ENCODE measurements at regions not wholly inside any gene's neighbourhood (a gene's known extent, or its start where the extent isn't known, plus 50 kb on each side); places are given as distances from the start of the nearest gene placed in this dataset.
A peak's percentile ranks its signal among the peaks of the same experiment; 100 is the strongest.
"Not testable (repeated sequence)": the region's sequence is repeated elsewhere in the genome, so short reads cannot be mapped to it uniquely, and the experiment has no call there.

DNA sequence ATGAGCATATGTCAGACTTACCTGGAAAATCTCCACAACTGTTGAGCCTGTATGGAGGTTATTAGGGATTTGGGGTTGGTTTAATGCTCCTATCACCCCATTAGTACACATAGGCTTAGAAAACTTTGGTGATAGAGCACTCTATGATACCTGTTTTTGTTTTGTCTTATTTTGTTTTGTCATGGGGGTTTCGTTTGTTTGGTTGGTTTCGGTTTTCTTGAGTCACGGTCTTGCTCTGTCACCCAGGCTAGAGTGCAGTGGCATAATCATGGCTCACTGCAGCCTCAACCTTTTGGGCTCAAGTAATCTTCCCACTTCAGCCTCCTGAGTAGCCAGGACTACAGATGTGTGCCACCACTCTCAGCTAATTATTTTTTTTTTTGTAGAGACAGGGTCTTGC is 70.0 kb downstream of the MZT1 start:
- in situ Hi-C loops (cut with HindIII; ENCODE audit: low sequenced_read_pairs), result no loop called here
- no peak for DNase-seq (ENCODE audit: low spot score)

DNA sequence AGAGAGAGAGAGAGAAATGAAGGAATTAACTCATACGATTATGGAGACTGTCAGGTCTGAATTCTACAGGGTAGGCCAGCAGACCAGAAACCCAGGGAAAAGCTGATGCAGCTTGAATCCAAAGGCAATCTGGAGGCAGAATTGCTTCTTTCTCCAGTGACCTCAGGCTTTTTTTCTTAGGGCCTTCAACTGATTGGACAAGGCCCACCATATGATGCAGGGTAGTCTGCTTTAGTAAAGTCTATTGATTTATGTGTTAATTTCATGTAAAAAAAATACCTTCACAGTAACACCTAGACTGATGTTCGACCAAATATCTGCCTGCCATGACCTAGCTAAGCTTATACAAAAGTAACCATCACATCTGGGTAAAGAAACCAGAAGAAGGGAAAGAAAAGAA is 71.1 kb downstream of the MZT1 start:
- in situ Hi-C loops (cut with HindIII; ENCODE audit: low sequenced_read_pairs), result no loop called here
- DNase-seq (ENCODE audit: low spot score), result no peak

DNA sequence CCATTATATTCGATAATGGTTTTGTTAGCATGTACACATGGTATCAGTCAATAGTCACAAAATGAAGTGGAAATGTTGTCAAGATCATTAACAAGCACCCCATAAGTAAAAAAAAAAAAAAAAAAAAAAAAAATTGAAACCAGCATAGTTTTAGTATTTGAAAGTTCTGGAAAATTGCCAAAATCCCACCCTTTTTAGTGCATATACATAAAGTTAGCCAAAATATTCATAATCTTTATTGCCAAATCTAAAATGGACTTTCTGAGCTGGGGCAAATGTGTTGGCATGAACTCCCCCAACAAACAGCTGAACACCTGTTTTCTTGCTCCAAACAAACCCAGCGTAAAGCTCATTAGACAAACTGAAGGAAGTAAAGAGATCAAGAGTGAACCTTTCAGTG is 73.9 kb downstream of the MZT1 start:
- DNase-seq (ENCODE audit: low spot score), result no peak
- in situ Hi-C loops (cut with HindIII; ENCODE audit: low sequenced_read_pairs), result no loop called here

DNA sequence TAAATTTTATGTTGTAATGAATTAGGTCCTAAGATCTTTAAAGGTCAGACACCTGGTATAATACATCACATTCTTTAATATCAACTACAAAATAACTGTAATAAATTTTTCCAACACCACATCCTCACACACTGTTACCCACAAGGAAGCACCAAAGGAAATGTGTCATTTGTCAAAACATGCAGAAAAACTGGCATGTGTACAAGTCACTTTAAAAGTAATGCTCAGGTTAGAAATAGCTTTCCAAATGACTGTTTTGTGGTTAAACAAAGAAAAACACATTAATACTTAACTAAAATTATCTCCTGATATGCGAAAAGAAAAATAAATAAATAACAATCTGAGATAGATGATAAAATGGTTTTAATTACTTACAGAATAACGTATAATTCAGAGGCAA is 74.7 kb downstream of the MZT1 start:
- no peak for DNase-seq (ENCODE audit: low spot score)
- in situ Hi-C loops (cut with HindIII; ENCODE audit: low sequenced_read_pairs), result no loop called here

DNA sequence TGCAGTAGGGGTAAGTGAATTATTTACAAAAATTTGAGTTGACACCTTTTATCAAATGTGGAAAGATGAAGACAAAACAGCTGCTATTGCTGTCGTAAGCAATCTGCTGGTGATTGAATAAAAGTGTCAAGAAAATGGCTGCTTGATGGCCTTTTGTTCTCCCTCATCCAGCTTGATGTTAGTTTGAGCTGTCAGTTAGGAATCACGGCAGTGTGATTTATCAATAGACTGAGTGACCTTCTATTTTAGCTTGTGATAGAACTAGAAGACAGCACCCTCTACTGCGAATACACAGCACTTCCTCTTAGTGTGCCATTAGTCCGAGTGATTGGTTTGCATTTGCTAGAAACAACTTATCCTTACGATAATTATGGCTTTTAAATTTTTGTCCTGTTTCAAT is 76.3 kb downstream of the MZT1 start:
- peak; percentile 41 for DNase-seq (ENCODE audit: low spot score)
- in situ Hi-C loops (cut with HindIII; ENCODE audit: low sequenced_read_pairs), result no loop called here

DNA sequence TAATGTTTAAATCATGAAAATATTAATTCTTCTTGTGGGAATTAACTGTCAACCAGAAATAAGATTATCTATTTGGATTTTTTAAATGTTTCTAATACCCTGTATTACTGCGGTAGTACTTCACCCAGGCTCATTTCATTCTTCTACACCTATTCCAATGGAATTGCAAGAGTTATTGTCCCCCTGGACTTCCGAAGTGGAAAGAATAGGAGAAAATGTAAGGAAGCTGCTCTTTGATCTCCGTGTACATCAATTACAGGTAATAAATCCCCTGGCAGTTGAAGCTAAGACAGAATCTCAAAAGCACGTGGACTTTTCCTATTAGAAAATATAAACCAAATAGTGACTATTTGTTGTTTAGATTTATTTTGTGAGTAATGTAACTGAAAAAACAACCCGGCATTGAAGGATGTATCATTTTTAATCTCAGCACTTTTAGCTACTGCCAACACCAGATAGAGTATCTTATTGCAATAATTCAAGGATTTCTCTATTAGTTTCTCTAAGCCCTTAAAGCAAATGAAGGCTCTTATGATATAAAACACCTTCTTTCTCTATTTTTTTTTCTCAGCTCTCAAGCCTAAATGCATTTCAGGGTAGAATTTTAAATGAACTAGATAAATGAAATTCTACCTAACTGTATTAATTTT is 77.3 kb downstream of the MZT1 start:
- in situ Hi-C loops (cut with HindIII; ENCODE audit: low sequenced_read_pairs), result no loop called here
- DNase-seq (ENCODE audit: low spot score), result no peak

DNA sequence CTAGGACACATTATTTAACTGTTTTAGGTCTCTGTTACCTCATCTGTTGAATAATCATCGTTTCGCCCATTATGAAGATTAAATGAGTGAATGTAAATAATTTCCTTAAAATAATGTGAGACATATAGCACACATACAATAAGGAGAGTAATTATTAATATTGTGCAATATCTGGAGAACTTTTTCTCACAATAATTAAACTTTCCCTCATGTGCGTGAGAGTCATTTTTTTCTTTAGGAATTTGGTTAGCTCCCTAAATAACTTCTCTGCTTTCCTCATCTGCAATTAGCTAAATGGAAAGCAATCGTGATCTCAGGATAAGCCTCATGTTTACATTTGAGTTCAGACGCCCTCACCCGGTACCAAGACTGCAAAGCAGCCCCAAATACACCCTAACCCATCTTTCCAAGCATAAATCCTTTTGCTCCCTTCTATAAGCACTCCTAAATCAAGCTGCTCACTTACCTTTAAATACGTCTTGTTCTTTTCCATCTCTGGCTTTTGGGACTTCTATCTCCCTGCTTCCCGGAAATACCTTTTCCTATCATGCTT is 78.8 kb downstream of the MZT1 start:
- in situ Hi-C loops (cut with HindIII; ENCODE audit: low sequenced_read_pairs), result no loop called here

DNA sequence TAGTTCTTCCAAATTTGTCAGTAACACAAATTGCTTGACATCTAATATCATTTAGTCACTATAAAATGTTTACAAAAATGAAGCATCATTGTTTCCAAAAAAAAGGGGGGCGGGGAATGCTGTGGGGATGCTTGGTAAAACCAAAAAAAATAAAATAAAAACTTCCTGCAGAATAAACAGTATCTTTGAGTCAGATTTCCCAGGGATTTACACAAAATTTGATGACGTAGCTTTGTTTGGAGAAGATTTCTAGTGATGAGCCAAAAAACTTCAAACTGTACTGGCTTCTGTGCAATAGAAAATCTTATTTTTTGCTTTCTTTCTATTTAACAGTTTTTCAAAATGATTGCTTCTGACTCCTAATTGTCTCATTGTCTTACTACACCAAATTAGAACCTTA is 80.0 kb downstream of the MZT1 start:
- in situ Hi-C loops (cut with HindIII; ENCODE audit: low sequenced_read_pairs), result no loop called here
- DNase-seq (ENCODE audit: low spot score), result no peak

More for the DNA sequence above, 78.8 kb downstream of the MZT1 start:
- DNase-seq (ENCODE audit: low spot score), result peak; percentile 8

DNA sequence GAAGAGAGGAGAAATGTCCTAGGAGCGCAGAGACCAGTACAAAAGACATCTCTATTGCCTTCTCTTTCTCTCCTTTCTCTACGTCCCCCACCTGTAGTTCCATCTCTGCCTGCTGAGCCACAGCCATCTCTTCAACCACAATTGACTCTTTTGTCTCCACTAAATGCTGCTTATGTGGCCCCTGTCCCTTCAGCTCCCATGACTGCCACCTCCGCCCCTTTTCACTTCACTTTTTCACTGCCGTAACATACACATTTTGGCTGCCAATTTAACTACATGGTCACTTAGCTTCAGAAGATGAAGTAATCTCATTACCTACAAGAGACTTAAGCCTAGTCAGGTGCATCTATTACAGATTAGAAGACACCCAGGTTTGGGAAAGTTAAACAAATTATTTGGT is 81.9 kb downstream of the MZT1 start:
- DNase-seq (ENCODE audit: low spot score), result no peak
- in situ Hi-C loops (cut with HindIII; ENCODE audit: low sequenced_read_pairs), result no loop called here

DNA sequence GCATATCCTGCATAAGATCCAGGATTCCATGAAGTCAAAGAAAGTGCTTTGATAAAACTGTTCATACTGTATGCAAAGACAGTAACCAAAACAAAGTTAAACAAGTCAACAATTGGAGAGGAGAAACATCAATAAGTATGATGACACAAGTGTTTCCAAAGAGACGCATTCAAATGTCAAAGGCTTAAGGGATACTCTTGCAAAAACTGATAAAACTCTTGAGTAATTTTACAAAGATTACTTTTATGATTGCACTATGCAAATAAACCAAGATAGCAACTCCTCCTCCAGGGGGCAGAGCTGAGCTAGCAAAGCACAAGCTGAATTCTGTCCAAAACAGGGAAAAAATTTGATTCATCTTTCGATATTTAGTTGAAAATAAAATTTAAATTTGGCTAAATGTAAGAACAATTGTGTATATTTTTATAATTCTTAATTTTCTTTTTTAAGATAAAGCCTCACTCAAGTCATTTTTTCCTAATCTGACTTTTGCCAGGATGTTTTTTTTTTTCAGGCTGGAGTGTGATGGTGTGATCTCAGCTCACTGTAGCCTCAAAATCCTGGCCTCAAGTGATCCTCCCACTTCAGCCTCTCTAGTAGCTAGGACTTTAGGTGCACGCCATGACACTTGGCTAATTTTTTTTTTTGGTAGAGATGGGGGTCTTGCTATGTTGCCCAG is 84.0 kb downstream of the MZT1 start:
- peak; percentile 12 for DNase-seq (ENCODE audit: low spot score)
- in situ Hi-C loops (cut with HindIII; ENCODE audit: low sequenced_read_pairs), result no loop called here

DNA sequence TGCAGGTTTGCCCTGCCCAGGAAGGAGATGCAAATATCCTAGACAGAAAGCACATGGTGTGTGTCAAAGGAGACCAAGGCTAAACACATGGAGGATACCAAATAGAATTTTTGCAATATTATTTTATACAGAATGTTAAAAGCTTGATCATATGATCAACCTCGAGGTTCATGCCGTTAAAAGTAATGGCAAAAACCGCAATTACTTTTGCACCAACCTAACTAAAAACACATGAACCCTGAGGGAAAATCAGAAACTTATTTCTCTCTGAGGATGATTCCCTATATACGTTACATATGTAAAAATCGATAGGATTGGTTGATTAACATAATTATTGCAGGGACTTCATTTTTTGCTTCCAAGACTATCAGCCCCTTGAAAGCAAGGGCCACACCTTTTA is 88.1 kb downstream of the MZT1 start:
- no peak for DNase-seq (ENCODE audit: low spot score)
- in situ Hi-C loops (cut with HindIII; ENCODE audit: low sequenced_read_pairs), result no loop called here

DNA sequence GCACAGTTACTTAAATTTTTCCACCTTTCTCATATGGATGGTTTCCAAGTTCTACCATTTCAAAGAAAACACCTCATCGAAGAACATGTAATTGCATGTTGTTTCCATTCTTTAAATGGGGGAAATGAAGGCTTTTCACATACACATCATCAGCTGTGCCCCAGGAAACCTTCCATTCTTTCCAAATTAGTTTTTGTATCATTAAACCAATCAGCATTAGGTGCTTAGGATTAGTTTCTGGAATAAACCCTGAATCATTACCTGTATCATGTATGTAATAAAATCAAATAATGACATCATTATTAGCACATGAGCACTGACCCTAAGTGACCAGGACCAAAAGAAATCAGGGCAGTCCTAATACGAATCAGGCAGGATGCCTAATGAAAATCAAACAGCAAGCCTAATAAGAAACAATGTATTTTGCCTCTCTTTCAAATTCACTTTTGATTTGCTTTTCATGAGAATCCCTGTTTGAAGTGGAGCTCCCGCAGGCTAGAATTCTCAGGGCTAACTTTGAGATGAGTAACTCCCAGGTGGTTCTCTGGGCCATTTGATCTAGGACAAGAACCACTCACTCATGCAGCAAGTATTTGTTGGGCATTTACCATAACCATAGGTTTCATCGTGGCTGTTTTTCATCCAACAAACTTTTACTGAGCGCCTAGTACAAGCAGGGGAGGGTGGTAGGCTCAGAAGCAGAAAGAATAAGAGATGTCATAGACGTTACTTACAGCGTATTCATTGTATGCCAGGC is 89.2 kb downstream of the MZT1 start:
- DNase-seq (ENCODE audit: low spot score), result no peak
- in situ Hi-C loops (cut with HindIII; ENCODE audit: low sequenced_read_pairs), result no loop called here

DNA sequence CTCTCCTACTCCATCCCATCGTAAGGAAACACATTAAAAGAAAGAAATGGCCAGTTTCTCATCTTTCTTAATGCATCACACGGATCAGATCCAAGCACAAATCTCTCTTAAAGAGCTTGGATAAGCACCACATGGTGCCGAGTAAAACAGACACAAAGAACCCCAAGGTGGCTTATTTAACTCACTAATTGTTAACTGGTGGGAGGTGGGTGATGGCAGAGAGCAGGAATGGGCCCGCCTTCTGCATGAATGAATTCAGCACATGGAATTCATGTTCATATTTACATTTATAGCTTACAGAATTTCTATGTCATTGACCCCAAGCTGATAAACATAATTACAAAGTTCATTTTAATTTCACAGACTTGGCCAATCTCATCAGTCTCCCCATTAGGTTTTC is 89.9 kb downstream of the MZT1 start:
- in situ Hi-C loops (cut with HindIII; ENCODE audit: low sequenced_read_pairs), result no loop called here
- DNase-seq (ENCODE audit: low spot score), result no peak

DNA sequence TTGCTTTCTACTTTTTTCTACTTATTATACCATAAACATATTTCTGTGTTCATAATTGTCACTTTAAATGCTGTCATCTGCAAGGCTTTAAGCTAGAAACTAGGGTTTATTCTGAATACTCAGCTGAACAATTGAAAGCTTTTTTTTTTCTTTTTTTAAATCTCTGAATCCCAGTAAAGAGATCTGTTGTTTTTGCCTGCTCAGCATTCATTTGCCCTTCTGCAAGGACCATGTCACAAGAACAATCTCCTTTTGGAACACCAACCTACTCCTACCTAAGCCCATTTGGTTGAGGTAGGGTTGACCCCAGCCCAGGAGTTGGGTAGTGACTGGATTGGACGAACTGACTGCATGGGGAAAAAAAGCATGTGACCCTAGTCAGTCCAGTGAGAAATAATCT is 92.6 kb downstream of the MZT1 start:
- in situ Hi-C loops (cut with HindIII; ENCODE audit: low sequenced_read_pairs), result no loop called here
- no peak for DNase-seq (ENCODE audit: low spot score)

DNA sequence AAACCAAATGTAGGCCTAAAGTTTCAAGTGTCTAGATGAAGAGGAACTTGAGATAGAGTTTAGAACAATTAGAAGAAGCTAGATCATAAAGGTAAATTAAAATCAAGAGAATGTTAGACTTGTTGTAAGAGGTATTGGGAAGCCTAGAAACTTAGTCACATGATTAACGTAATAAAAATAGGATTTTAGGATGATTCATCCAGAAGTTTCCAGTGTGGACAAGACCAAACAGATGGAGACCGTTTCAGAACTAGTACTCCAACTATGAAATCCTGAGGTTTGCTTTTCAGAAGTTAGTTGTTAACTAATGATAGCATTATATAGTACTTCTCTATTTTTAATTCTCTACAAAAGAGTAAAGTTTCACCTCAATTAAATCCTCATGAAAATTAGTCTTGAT is 104.9 kb downstream of the MZT1 start:
- in situ Hi-C loops (cut with HindIII; ENCODE audit: low sequenced_read_pairs), result no loop called here

DNA sequence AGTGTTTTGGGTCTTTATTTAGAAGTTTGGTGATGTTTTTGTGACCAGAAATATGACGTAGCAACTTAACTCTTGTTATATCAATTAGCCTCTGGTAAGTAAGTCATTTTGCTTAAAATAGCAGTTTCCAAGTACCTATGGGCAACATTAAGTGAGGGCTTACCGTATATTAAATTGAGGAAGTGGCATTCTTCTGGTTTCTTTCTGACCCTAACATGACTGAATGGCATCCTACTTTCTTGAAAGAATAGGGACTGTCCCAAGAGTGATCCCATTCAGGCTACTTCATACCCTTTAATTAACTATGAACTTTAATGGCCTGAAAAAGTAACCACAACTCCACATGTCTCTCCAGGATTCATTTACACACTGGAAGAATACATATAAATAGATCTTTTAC is 106.6 kb downstream of the MZT1 start:
- in situ Hi-C loops (cut with HindIII; ENCODE audit: low sequenced_read_pairs), result no loop called here
- DNase-seq (ENCODE audit: low spot score), result no peak

More for the DNA sequence above, 104.9 kb downstream of the MZT1 start:
- DNase-seq (ENCODE audit: low spot score), result no peak

DNA sequence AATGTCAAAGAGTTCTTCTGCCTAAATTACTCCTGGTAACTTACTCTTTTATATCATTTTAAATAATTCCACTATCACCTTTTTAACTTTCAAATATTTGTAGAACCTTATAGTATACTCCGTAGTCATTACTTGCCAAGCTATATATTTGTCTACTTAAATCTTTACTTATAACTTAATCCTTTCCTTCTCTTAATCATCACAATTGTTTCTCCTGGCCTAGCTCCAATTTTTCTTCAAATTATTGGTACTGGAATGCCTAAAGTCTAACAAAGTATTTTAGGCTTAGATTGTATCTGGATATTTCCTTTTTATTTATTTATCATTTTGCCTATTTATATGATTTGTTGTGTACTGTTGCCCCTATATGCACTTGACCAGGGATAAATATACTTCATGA is 109.5 kb downstream of the MZT1 start:
- DNase-seq (ENCODE audit: low spot score), result no peak
- in situ Hi-C loops (cut with HindIII; ENCODE audit: low sequenced_read_pairs), result no loop called here

DNA sequence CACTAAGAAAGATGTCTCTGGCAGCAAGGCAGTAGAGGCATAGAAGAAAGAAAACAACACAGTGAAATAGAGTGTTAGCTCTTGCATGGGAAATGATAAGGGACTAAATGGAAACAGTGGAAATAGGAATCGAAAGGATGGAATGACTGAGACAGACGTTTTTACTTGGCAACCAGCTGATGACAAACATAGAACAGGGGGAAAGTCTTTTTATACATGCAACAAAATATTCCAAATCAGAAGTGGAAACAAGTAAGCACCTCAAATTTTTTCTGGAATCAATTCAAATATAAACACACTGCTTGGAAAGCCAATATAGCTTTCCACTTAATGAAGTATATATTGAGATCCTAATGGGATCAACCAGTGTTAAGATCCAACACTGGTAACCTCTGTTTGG is 110.2 kb downstream of the MZT1 start:
- no peak for DNase-seq (ENCODE audit: low spot score)
- in situ Hi-C loops (cut with HindIII; ENCODE audit: low sequenced_read_pairs), result no loop called here

DNA sequence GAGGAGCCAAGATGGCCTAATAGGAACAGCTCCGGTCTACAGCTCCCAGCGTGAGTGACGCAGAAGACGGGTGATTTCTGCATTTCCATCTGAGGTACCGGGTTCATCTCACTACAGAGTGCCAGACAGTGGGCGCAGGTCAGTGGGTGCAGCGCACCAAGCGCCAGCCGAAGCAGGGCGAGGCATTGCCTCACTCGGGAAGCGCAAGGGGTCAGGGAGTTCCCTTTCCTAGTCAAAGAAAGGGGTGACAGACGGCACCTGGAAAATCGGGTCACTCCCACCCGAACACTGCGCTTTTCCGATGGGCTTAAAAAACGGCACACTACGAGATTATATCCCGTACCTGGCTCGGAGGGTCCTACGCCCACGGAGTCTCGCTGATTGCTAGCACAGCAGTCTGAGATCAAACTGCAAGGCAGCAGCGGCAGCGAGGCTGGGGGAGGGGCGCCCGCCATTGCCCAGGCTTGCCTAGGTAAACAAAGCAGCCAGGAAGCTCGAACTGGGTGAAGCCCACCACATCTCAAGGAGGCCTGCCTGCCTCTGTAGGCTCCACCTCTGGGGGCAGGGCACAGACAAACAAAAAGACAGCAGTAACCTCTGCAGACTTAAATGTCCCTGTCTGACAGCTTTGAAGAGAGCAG is 117.1 kb downstream of the MZT1 start:
- in situ Hi-C loops (cut with HindIII; ENCODE audit: low sequenced_read_pairs); DNase-seq (ENCODE audit: low spot score): not testable (repeated sequence)

All from G401 (cell line).